Activated CD8-positive, alpha-beta memory T cell treated with anti-CD3 and anti-CD28 coated beads, Interleukin-2, amount 50 U/mL, for 24 hours (primary cell): ENCODE measurements at regions not wholly inside any gene's neighbourhood (a gene's known extent, or its start where the extent isn't known, plus 50 kb on each side); places are given as distances from the start of the nearest gene placed in this dataset.

Experiments used
- DNase-seq: peaks from one replicate; pipeline ENCODE4 v3.0.0-alpha.2; 2020; ENCODE audit errors: extremely low read depth

DNA sequence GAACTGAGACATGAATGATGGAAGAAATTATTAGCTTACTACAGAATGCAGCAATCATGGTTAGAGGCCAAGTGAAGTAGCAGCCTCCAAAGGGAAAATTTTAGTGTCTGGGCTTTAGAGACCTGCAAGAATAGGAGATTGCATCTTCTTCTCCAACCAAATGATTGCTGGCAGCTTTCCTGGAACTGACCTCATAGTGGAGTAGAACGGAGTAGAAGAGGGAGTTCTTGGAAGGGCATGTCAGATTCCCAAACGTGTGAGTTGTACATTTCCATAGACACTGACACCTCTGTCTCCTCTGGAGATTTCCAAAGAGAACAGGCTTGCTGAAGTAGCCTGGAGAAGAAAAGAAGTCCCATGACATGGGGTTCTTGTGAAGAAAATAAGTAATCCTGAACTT, 169.8 kb upstream of the ERBB4 start:
- DNase-seq = no peak

DNA sequence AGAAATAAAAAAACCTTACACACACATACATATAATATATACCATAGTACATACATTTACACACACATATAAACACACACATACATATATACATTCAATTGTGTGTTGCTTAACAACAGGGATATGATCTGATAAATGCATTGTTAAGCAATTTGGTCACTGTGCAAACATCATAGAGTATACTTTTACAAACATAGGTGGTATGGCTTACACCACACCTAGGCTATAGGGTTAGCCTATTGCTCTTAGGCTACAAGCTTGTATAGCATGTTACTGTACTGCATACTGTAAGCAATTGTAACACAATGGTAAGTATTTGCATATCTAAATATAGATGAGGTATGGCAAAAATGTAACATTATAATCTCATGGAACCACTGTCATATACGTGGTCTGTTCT, 156.8 kb upstream of the ERBB4 start:
- DNase-seq = no peak

DNA sequence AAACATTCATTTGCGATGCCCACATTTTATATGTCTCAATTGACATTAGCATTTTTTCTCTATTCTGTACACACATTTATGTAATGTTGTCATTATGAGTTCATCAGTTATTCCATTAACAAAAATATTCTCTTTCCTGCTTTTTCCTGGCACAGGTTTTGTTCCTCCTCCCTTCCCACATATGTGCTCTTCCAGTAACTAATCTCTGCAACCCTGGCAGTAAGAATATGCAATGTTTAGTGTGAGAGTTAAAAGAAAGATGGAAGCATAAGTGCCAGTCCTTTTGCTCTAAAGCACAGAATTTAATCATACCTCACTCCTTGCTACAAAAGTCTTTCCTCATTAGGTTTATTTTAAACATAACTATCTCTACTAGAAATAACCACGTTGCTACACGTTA, 155.8 kb upstream of the ERBB4 start:
- no peak for DNase-seq

DNA sequence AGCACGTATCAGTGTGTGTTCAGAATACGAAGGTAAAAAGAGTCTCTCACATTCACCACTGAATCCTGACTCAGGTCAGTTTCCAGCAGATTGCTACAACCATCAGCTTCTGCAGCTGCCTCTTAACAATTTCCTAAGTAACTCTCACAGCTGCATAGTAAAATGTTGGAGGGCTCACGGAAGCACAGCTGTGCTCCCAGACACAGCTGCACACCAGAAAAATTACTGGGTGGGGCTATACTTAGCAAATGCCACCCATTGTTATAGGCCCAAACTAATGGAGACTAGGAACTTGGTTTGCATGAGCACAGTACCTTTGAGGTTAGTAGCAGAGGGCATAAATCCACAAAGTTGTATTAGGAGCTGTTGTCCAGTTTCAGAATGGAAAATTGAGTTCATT, 153.9 kb upstream of the ERBB4 start:
- no peak for DNase-seq

DNA sequence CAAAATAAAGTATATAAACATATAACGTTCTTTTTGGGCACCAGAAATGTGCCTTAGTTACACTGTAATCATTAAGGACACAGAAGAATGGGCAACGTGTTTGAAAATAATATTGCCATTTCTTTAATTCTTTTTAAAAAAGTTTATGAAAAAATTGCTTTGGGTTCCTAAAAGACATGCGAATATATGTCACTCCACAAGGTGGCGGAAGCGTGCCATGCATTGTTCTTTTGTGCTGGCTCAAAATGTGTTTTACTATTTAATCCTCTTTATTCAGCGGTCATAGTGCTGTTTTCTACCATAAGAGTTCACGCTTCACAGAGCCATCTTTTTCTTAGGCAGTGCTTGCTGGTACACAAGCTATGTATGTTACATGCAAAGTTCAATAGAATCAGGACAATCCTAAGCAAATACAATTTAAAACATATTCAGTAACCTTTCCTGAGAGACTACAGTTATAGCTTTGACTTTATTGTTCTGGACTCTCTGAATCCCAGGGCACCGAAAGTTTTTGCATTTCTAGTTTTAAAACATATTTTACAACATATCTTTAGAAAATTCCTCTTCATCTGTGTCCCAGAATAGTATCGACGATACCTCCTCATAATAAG, 147.8 kb upstream of the ERBB4 start:
- peak; percentile 18 for DNase-seq

DNA sequence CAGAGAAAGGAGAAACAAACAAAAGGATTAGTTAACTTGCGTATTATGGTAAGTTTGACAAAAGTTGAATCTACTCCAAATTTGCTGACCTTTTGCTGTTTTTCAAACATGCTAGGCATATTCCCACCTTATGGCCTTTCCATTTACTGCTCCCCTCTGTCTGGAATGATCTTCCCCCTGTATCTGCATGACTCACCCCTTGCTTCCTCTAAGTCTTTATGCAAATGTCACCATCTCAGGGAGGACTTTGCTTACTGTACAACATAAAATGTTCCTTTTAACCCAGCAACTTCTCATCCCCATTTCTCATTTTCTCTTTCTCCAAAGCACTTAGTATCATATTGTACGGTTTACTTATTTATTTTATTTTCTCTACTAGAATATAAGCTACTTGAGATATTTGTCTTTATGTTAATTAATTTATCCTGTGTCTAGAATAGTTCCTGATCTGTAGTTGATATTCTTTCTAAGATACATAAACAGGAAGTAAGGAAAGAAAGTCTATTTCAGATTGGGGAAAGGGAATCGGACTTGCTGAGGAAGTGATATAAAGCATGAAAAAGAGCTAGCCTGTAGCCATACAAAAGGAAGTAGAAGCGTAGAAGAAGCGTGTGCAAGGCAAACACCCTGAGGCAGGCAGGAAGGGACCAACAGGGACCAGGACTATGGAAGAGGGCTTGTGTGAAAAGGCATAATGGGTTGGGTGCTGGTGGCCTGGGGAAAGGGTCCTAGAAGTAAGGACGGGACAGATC, 144.9 kb upstream of the ERBB4 start:
- no peak for DNase-seq

DNA sequence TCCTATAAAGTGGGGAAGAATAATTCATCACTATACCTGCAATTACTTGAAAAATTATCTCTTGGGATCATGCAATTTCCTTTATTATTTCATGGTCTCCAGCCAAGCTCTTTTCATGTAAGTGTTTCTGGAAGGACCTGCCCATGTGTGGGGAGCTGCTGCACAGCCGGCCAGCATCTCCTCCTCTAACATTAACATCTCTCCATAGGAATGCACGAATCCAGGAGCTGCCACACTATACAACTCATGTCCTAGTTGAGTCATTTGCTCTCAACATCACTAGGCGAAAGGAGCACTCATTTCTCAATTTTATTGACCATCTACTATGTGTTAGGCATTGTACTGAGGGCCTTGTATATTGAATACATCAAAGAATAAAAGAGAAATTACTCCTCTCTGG, 144.3 kb upstream of the ERBB4 start:
- no peak for DNase-seq

DNA sequence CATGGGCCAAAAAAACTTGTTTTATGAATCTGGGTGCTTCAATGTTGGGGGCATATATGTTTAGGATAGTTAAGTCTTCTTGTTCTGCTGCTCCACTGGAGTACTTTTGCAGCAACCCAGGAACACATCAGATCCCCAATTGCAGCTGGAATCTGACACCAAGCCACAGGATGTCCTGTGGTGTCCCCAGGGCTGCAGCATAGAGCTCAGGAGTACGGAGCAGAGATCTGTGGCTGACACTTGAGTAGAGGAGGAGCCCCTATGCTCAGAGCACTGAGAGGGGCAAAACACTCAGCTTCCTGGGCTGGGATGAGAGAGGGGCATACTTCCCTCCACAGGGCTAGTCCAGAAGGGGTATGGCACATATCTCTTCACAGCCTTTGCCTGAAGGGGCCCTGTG, 138.9 kb upstream of the ERBB4 start:
- DNase-seq = no peak

DNA sequence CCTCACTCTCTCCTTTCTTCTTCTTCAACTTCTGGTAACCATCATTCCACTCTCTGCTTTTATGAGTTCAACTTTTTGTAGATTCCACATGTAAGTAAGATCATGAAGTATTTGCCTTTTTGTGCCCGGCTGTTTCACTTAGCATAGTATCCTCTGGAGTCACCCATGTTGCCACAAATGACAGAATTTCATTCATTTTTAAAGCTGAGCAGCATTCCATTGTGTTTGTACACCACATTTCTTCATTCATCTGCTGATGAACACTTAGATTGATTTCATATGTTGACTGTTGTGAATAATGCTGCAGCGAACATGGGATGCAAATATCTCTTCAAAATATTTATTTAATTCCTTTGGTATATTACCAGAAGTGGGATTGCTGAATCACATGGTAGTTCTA, 133.6 kb upstream of the ERBB4 start:
- no peak for DNase-seq

DNA sequence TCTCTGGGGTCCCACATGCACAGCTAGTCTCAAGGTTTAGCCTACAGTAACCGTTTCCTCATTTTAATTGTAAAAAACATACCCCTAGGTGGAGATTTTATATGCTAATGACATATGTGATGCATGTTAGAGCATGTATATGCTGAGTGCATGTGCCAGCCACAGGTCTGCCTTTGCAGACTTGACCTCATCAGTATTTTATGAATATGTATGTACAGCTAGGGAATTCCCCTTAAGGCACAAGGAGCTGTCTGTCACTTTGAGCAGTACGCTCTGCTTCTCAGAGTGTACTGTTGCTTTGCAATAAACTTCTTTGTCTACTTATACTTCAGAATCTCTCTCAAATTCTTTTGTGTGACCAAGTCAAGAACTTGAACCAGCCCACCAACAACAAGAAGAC, 131.2 kb upstream of the ERBB4 start:
- DNase-seq = no peak

DNA sequence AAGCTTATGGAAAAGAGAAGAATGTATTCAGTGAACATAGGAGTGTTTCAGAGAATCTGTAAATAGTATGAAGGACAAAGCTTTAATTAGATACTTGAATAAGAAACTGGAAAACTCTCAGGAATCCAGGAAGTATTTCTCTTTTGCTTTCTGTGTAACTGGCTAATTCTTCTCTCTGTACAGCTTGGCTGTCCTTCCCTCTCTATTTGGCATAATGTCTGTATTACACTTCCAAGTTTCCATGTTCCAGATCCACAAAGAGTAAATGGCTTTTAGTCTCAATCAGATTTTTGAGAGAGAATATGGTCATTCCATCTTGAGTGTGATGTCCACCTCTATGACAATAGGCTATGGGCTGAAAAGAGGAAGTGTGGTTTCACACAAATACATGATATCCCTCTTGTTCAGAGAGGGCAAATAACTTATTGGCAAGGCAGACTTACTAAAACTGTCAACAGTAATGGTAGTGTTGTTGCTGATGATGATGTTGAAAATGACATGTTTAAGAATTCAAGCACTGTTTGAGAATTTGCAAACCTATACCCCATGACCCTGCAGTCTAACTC, 129.2 kb upstream of the ERBB4 start:
- DNase-seq = no peak

DNA sequence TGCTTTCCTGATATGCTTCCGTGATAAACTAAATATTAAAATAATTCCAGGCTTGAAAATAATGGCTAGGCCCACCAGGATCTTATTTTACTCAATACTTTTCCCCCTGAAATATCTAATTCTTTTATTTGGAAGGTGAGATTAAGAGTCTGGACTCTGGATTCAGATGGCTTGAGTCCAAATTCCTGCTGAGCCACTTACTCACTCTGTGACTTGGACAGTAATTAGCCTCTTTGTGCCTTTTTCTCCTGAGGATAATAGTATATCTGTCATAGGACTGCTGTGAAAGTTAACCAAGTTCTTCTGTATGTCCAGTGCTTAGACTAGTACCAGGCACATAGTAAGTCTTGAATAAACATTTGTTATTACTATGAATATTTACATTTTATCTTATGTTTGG, 127.3 kb upstream of the ERBB4 start:
- DNase-seq = no peak

DNA sequence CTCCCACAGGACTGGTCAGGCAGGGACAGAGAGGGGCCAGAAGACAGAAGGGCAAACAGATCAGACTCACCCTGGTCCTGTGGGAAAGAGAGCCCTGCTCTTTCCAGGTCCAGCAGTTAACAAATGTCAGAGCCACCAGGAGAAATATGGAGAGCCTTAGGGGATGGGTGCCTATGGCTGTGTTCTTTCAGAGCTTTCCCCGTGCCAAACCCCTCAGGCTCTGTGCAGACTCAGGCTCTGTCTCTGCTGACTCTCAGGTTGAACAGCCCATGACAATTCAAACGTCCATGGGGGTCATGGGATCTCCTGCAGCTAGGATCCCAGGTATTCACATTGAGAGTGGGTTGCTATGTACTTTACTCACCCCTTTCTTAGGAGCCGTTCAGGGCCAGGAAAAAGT, 120.8 kb upstream of the ERBB4 start:
- DNase-seq = no peak

DNA sequence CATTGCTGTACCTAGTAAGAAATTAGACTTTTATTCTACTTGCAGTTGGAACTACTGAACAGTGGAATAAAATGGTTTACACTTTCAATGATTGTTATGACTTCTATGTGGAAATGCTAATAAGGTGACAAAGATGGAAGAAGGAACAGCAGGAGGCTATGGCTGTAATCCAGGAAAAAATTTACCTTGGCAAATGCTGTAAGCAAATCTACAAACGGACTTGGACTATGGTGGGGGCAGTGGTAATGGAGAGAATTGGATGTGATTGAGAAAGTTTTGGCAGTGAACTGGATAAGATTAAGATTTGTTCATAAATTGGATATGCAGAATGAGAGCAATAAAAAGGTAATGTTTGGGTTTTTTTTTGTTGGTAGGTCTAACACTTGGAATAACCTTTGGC, 111.0 kb upstream of the ERBB4 start:
- no peak for DNase-seq

DNA sequence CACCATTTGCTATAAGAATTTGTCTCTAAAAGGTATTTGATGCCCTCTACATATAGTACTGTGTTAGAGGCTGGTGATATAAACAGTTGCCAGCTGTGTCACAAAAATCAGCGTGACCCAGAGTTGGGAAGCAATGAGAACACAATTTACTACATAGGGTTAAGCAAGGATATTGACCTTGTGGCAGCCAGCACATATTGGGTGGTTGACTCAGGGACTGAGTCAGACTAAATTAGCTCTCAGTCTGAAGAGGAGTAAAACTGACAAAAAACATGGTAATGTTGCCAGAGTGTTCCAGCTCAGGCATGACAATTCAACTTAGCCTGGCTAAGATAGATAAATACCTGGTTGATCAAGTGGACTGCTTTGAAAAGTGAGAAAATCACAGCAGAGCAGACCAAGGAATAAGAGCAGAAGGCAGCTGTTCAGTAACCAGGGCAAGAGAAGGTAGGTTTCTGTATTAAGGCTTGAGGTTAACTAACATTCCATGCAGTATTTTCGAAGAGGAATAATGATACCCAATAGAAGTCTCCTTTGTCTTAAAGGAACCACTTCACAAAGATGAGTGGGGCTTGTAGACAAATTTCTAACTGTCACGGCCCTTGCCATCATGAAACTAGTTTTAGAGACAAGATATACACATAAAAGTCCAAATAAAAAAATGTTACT, 108.2 kb upstream of the ERBB4 start:
- DNase-seq = no peak

DNA sequence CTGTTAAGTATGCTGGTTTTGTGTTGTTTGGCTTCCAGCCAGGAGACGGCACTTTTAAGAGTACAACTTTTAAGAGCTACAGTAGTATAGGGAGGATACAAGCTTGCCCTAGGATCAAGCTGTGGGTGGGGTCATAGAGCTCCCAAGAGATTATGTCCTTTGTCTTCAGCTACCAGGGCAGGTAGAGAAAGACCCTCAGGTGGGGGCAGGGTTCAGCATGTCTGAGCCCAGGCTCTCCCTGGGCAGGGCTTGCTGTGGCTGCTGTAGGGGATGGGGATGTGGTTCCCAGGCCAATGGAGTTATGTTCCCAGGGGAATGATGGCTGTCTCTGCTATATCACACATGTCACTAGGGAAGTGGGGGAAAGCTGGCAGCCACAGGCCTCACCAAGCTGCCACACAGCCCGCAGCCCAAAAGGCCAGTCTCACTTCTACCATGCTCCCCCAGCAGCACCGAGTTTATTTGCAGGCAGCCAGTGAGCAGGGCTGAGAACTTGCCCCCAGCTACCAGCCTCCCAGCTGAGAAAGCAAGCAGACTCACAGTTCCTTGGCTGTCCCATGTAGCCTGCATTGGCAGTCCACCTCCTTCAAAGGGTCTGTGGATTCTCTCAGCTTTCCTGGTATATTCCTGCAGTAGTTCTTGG, 105.7 kb upstream of the ERBB4 start:
- DNase-seq = no peak

DNA sequence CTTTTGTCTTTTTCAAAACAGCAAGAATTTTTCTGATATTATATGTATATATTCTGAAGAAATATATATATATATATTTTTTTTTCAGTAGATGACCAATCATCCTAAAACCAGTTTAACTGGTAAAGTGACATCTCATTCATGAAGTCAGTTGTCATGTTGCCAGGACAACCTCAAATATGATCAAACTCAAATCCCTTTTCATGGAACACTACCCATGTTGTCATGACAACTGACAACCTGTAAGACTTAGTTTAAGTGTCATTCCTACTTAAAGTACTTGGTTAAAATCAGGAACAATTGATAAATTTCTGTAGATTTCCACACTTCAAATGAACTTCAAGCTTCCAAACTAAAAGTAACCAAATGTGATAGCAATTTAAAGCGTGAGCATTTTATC, 101.8 kb upstream of the ERBB4 start:
- no peak for DNase-seq

DNA sequence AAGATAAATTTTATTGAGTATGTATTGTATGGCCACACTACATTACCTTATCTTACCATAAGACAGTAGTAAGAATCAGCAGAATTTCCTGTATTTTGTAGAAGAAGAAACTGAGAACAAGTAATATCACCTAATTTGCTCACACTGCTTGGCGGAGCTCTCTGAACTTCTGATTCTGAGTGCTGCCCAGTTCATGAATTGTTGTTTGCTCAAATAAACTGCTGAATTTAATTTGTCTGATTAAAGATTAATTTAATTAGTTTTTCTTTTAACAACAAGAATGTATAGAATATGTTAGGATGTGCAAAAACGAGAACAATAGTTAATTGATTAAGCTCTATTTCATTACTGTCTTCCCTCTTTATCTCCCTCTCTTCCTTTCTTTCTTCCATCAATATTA, 100.1 kb upstream of the ERBB4 start:
- no peak for DNase-seq

DNA sequence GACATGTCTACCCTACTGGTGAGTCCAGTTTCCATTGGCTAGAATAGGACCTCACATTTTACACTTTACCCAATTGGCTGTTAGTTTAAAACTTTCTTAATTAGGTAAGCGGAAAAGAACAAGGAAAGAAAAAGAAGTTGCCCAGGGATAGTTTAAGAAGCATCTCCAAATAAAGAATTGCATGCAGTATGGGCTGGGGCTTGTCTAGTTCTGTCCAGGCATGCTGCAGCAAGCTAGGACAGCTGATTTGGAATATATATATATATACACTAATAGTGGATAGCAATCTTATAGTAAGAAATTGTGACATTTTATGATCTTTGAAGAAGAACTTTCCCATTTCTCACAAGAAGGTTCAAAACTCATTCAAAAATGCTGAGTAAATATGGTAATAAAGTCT, 90.0 kb upstream of the ERBB4 start:
- DNase-seq = no peak

DNA sequence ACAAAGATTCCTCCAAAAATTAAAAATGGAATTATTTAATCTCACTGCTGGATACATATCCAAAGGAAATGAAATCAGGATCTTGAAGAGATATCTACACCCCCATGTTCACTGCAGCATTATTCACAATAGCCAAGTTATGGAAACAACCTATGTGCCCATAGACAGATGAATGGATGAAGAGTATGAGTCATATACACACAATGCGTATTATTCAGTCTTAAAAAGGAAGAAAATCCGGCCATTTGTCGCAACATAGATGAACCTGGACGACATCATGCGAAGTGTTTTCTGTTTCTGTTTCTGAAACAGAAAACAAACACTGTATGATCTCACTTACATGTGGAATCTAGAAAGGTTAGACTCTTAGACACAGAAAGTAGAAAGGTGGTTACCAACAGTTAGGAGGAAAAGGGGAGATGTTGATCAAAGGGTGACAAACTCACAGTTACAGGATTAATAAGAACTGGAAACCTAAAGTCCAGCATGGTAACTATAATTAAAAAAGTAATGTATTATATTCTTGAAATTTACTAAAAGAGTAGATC, 87.8 kb upstream of the ERBB4 start:
- no peak for DNase-seq

DNA sequence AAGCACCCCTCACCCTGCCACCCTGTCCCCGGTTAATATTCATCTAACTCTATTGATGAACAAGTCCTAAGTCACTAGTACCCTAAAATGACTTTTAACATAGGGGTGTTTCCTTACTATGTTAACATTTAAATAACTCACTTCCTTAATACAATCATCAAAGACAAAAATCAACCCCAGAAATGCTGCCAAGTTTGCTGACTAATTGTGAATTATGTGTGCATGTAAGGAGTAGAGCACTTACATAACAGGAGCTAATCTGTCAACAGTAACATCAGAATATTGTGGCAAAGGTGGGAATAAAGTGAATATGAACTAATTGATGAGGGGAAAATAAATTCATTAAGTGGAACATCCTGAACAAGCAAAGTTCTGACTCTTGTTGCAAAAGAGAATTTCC, 81.4 kb upstream of the ERBB4 start:
- DNase-seq = no peak

DNA sequence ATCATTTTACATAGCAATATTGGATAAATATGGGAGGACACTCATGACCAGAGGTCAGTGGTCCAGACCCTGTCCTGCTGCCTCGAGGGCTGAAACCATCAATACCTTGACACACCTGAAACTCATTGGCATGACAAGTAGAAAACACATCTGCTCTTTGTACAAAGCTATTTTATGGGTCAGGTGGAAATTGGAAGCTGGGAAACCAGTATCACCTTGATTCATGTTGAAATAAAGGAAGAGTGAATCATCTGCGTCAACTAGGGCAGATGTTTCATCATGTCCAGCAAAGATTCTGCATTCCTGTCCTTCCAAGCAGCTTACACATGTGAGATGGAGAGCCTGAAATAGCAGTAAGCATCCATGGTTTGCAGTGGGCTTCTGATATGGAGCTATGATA, 80.0 kb upstream of the ERBB4 start:
- DNase-seq = no peak
